Mucosa of gallbladder (tissue), 1 donor: ENCODE measurements at regions not wholly inside any gene's neighbourhood (a gene's known extent, or its start where the extent isn't known, plus 50 kb on each side); places are given as distances from the start of the nearest gene placed in this dataset.

ENCODE experiments used
- DNase-seq: peaks from one replicate; pipeline ENCODE4 v3.0.0-alpha.2; 2020; ENCODE audit warnings: low spot score
- donor health status: DM: no; HTN: no; CAD: no.

- DNase-seq = no peak
Measured at GRCh38 chr5:71948206-71948605, 159.1 kb upstream of the MAP1B start.

GRCh38 chr5:71949772-71950171 is 157.5 kb upstream of the MAP1B start:
- no peak for DNase-seq

- DNase-seq = no peak
Measured at GRCh38 chr5:71953866-71954265, 153.4 kb upstream of the MAP1B start.

- DNase-seq = no peak
Measured at GRCh38 chr5:71954329-71954728, 152.9 kb upstream of the MAP1B start.

GRCh38 chr5:71955723-71956122 is 151.6 kb upstream of the MAP1B start:
- DNase-seq = peak; percentile 19

GRCh38 chr5:71957292-71957898 is 149.9 kb upstream of the MAP1B start:
- DNase-seq = no peak

- DNase-seq = no peak
Measured at GRCh38 chr5:71960195-71960594, 147.1 kb upstream of the MAP1B start.

- DNase-seq = no peak
Measured at GRCh38 chr5:71961786-71962185, 145.5 kb upstream of the MAP1B start.

GRCh38 chr5:71969460-71969859 is 137.8 kb upstream of the MAP1B start:
- no peak for DNase-seq

GRCh38 chr5:71971862-71972261 is 135.4 kb upstream of the MAP1B start:
- DNase-seq = no peak

GRCh38 chr5:71972777-71973473 is 134.3 kb upstream of the MAP1B start:
- DNase-seq = no peak

- no peak for DNase-seq
Measured at GRCh38 chr5:71973563-71973962, 133.7 kb upstream of the MAP1B start.

- no peak for DNase-seq
Measured at GRCh38 chr5:71974165-71974564, 133.1 kb upstream of the MAP1B start.

GRCh38 chr5:71974622-71975021 is 132.7 kb upstream of the MAP1B start:
- DNase-seq = no peak

GRCh38 chr5:71976449-71976848 is 130.8 kb upstream of the MAP1B start:
- DNase-seq = no peak

- DNase-seq = no peak
Measured at GRCh38 chr5:71977311-71977710, 130.0 kb upstream of the MAP1B start.

GRCh38 chr5:71978216-71978615 is 129.1 kb upstream of the MAP1B start:
- DNase-seq = no peak

GRCh38 chr5:71982717-71983395 is 124.4 kb upstream of the MAP1B start:
- DNase-seq = no peak

GRCh38 chr5:71986101-71986500 is 121.2 kb upstream of the MAP1B start:
- no peak for DNase-seq

- DNase-seq = no peak
Measured at GRCh38 chr5:71988808-71989207, 118.5 kb upstream of the MAP1B start.

- DNase-seq = no peak
Measured at GRCh38 chr5:71993600-71993999, 113.7 kb upstream of the MAP1B start.

GRCh38 chr5:71996789-71997188 is 110.5 kb upstream of the MAP1B start:
- no peak for DNase-seq

GRCh38 chr5:71998746-71999145 is 108.5 kb upstream of the MAP1B start:
- DNase-seq = no peak
